Activated T-cell treated with anti-CD3 and anti-CD28 coated beads, Interleukin-2, amount 50 U/mL, for 72 hours (primary cell): ENCODE measurements at regions not wholly inside any gene's neighbourhood (a gene's known extent, or its start where the extent isn't known, plus 50 kb on each side); places are given as distances from the start of the nearest gene placed in this dataset.

ENCODE experiments used
- ATAC-seq, 2 donors: fragments of 150-1000 bp; cut with Tn5 transposase; replicated peaks in 1 of 2; 2 replicates each; pipeline ENCODE4 v1.10.0; 2021; ENCODE audit warnings: moderate library complexity in 2 of 2, mild to moderate bottlenecking in 1 of 2
- DNase-seq, 2 donors: peaks; one replicate each; pipeline ENCODE4 v3.0.0; 2021 to 2022; ENCODE audit warnings: mixed read lengths in 1 of 2
- H3K27ac Mint-ChIP-seq: one replicate; pipeline ENCODE4 v1.8.0; 2022; ENCODE audit warnings: mild to moderate bottlenecking, moderate library complexity, mixed read lengths
- H3K27me3 Mint-ChIP-seq: one replicate; pipeline ENCODE4 v1.8.0; 2022; ENCODE audit warnings: low read depth, mixed read lengths
- H3K36me3 Mint-ChIP-seq, 2 donors: one replicate each; pipeline ENCODE4 v1.8.0; 2022; ENCODE audit warnings: mixed read lengths in 2 of 2, mild to moderate bottlenecking in 1 of 2; ENCODE audit not compliant: insufficient read depth in 2 of 2
- H3K4me1 Mint-ChIP-seq: one replicate; pipeline ENCODE4 v1.8.0; 2022; ENCODE audit warnings: low read depth, mixed read lengths
- H3K4me3 Mint-ChIP-seq, 2 donors: one replicate each; pipeline ENCODE4 v1.8.0; 2022; ENCODE audit warnings: mild to moderate bottlenecking in 2 of 2, mixed read lengths in 2 of 2, moderate library complexity in 2 of 2
- H3K9me3 Mint-ChIP-seq, 2 donors: one replicate each; pipeline ENCODE4 v1.8.0; 2022; ENCODE audit warnings: mixed read lengths in 2 of 2

- Mint-ChIP-seq H3K4me3 (no peak overlapping the region), H3K9me3 (no peaks in the 10 kb centered on the region), H3K4me1 (no peaks in the 10 kb centered on the region), H3K36me3 (no peaks in the 10 kb centered on the region), H3K27ac (no peak overlapping the region), H3K27me3 (no peaks in the 10 kb centered on the region)
- ATAC-seq (no peak), DNase-seq (no peak)
Observed at GRCh38 chr10:85149766-85150165, 821.4 kb downstream of the CCSER2 start.

GRCh38 chr10:85151506-85151905 is 823.1 kb downstream of the CCSER2 start:
- DNase-seq, result no peak
- Mint-ChIP-seq H3K27ac (no peak overlapping the region), H3K9me3 (no peaks in the 10 kb centered on the region), H3K4me3 (no peak overlapping the region), H3K27me3 (no peaks in the 10 kb centered on the region), H3K4me1 (no peaks in the 10 kb centered on the region), H3K36me3 (no peaks in the 10 kb centered on the region)
- no peak for ATAC-seq

- ATAC-seq, result no peak
- Mint-ChIP-seq H3K4me3 (no peak overlapping the region), H3K27ac (no peak overlapping the region), H3K9me3 (peaks cover 0 to 1% of the 10 kb centered on the region in 2 donors), H3K27me3 (no peaks in the 10 kb centered on the region), H3K36me3 (no peaks in the 10 kb centered on the region), H3K4me1 (no peaks in the 10 kb centered on the region)
- DNase-seq, result no peak
Observed at GRCh38 chr10:85152496-85152895, 824.1 kb downstream of the CCSER2 start.

GRCh38 chr10:85152911-85153310 is 824.5 kb downstream of the CCSER2 start:
- Mint-ChIP-seq H3K4me1 (no peaks in the 10 kb centered on the region), H3K4me3 (no peak overlapping the region), H3K36me3 (no peaks in the 10 kb centered on the region), H3K27ac (no peak overlapping the region), H3K27me3 (no peaks in the 10 kb centered on the region), H3K9me3 (peaks cover 0 to 1% of the 10 kb centered on the region in 2 donors)
- ATAC-seq (no peak), DNase-seq (no peak)

- DNase-seq, result no peak
Observed at GRCh38 chr10:85157206-85157605, 828.8 kb downstream of the CCSER2 start.

GRCh38 chr10:85168243-85168642 is 839.9 kb downstream of the CCSER2 start:
- H3K4me1 Mint-ChIP-seq, result no peaks in the 10 kb centered on the region
- H3K27me3 Mint-ChIP-seq, result no peaks in the 10 kb centered on the region
- no peaks in the 10 kb centered on the region for H3K36me3 Mint-ChIP-seq
- H3K27ac Mint-ChIP-seq, result no peak overlapping the region
- DNase-seq, result no peak
- no peak for ATAC-seq
- H3K9me3 Mint-ChIP-seq, result peaks cover 1 to 6% of the 10 kb centered on the region in 2 donors
- no peak overlapping the region for H3K4me3 Mint-ChIP-seq

More at GRCh38 chr10:85157206-85157605, 828.8 kb downstream of the CCSER2 start:
- Mint-ChIP-seq H3K9me3 (peaks cover 0 to 1% of the 10 kb centered on the region in 2 donors), H3K4me3 (no peak overlapping the region), H3K27me3 (no peaks in the 10 kb centered on the region), H3K27ac (no peak overlapping the region), H3K4me1 (no peaks in the 10 kb centered on the region), H3K36me3 (no peaks in the 10 kb centered on the region)
- ATAC-seq, result no peak

GRCh38 chr10:85170026-85170425 is 841.6 kb downstream of the CCSER2 start:
- Mint-ChIP-seq H3K9me3 (peaks cover 1 to 6% of the 10 kb centered on the region in 2 donors), H3K4me3 (no peak overlapping the region), H3K27me3 (no peaks in the 10 kb centered on the region), H3K36me3 (no peaks in the 10 kb centered on the region), H3K4me1 (no peaks in the 10 kb centered on the region), H3K27ac (no peak overlapping the region)
- no peak for DNase-seq
- no peak for ATAC-seq

GRCh38 chr10:85175635-85176034 is 847.2 kb downstream of the CCSER2 start:
- peaks cover 0 to 7% of the 10 kb centered on the region in 2 donors for H3K9me3 Mint-ChIP-seq
- ATAC-seq (no peak), DNase-seq (no peak)
- H3K4me3 Mint-ChIP-seq, result no peak overlapping the region
- H3K4me1 Mint-ChIP-seq, result no peaks in the 10 kb centered on the region
- no peaks in the 10 kb centered on the region for H3K27me3 Mint-ChIP-seq
- no peaks in the 10 kb centered on the region for H3K36me3 Mint-ChIP-seq
- no peak overlapping the region for H3K27ac Mint-ChIP-seq

GRCh38 chr10:85177767-85178166 is 849.4 kb downstream of the CCSER2 start:
- no peak overlapping the region for H3K27ac Mint-ChIP-seq
- no peaks in the 10 kb centered on the region for H3K27me3 Mint-ChIP-seq
- no peak overlapping the region for H3K4me3 Mint-ChIP-seq
- ATAC-seq, result no peak
- H3K9me3 Mint-ChIP-seq, result peaks cover 0 to 5% of the 10 kb centered on the region in 2 donors
- H3K36me3 Mint-ChIP-seq, result no peaks in the 10 kb centered on the region
- no peak for DNase-seq
- no peaks in the 10 kb centered on the region for H3K4me1 Mint-ChIP-seq

- DNase-seq (no peak), ATAC-seq (no peak)
- Mint-ChIP-seq H3K4me3 (no peak overlapping the region), H3K27me3 (no peaks in the 10 kb centered on the region), H3K36me3 (no peaks in the 10 kb centered on the region), H3K4me1 (no peaks in the 10 kb centered on the region), H3K9me3 (peaks cover 0 to 1% of the 10 kb centered on the region in 2 donors), H3K27ac (no peak overlapping the region)
Observed at GRCh38 chr10:85187047-85187446, 858.7 kb downstream of the CCSER2 start.

GRCh38 chr10:85188770-85189484 is 860.5 kb downstream of the CCSER2 start:
- Mint-ChIP-seq H3K36me3 (no peaks in the 10 kb centered on the region), H3K4me1 (no peaks in the 10 kb centered on the region), H3K9me3 (peaks cover 0 to 2% of the 10 kb centered on the region in 2 donors), H3K27me3 (no peaks in the 10 kb centered on the region), H3K4me3 (no peak overlapping the region), H3K27ac (no peak overlapping the region)
- DNase-seq (no peak), ATAC-seq (no peak)

- no peak overlapping the region for H3K27ac Mint-ChIP-seq
- H3K27me3 Mint-ChIP-seq, result no peaks in the 10 kb centered on the region
- ATAC-seq (no peak), DNase-seq (no peak)
- H3K9me3 Mint-ChIP-seq, result peaks cover 0 to 2% of the 10 kb centered on the region in 2 donors
- H3K4me1 Mint-ChIP-seq, result no peaks in the 10 kb centered on the region
- H3K4me3 Mint-ChIP-seq, result no peak overlapping the region
- no peaks in the 10 kb centered on the region for H3K36me3 Mint-ChIP-seq
Observed at GRCh38 chr10:85193796-85194195, 865.4 kb downstream of the CCSER2 start.

GRCh38 chr10:85194706-85195105 is 866.3 kb downstream of the CCSER2 start:
- ATAC-seq, result no peak
- Mint-ChIP-seq H3K36me3 (no peaks in the 10 kb centered on the region), H3K4me1 (no peaks in the 10 kb centered on the region), H3K27ac (no peak overlapping the region), H3K4me3 (no peak overlapping the region), H3K9me3 (peaks cover 0 to 2% of the 10 kb centered on the region in 2 donors), H3K27me3 (no peaks in the 10 kb centered on the region)
- no peak for DNase-seq

- H3K4me1 Mint-ChIP-seq, result no peaks in the 10 kb centered on the region
- ATAC-seq, result no peak
- H3K27me3 Mint-ChIP-seq, result no peaks in the 10 kb centered on the region
- H3K4me3 Mint-ChIP-seq, result no peak overlapping the region
- H3K36me3 Mint-ChIP-seq, result no peaks in the 10 kb centered on the region
- peaks cover 0 to 2% of the 10 kb centered on the region in 2 donors for H3K9me3 Mint-ChIP-seq
- DNase-seq, result no peak
- H3K27ac Mint-ChIP-seq, result no peak overlapping the region
Observed at GRCh38 chr10:85195596-85195995, 867.2 kb downstream of the CCSER2 start.
